ENCODE measurements at regions not wholly inside any gene's neighbourhood (a gene's known extent, or its start where the extent isn't known, plus 50 kb on each side); places are given as distances from the start of the nearest gene placed in this dataset.

GRCh38 chr1:96488777-96489176 is 232.8 kb upstream of the PTBP2 start:
- TF ChIP-seq CTCF (IDR thresholded peaks at IDR 0.05) (no peak), POLR2A (IDR thresholded peaks at IDR 0.05) (no peak)

Measured in thyroid gland (tissue), 4 donors.